Embryonic facial prominence (tissue), 1 donor: ENCODE measurements at regions not wholly inside any gene's neighbourhood (a gene's known extent, or its start where the extent isn't known, plus 50 kb on each side); places are given as distances from the start of the nearest gene placed in this dataset.

Source experiments
- DNase-seq: peaks from one replicate; pipeline ENCODE4 v3.0.0-alpha.2; 2016; ENCODE audit errors: extremely low spot score

- DNase-seq: no peak
Observed at GRCh38 chr2:125042727-125043126, 1017.6 kb downstream of the CNTNAP5 start.

- no peak for DNase-seq
Observed at GRCh38 chr2:125070726-125071505, 1045.8 kb downstream of the CNTNAP5 start.

GRCh38 chr2:125073440-125073839, 1048.4 kb downstream of the CNTNAP5 start:
- DNase-seq: no peak

GRCh38 chr2:125085904-125086303, 1060.8 kb downstream of the CNTNAP5 start:
- no peak for DNase-seq

GRCh38 chr2:125086313-125087184, 1061.5 kb downstream of the CNTNAP5 start:
- no peak for DNase-seq

GRCh38 chr2:125092276-125093009, 1067.4 kb downstream of the CNTNAP5 start:
- DNase-seq: no peak

- no peak for DNase-seq
Observed at GRCh38 chr2:125095826-125096225, 1070.7 kb downstream of the CNTNAP5 start.

- DNase-seq: no peak
Observed at GRCh38 chr2:125106710-125107109, 1081.6 kb downstream of the CNTNAP5 start.

- no peak for DNase-seq
Observed at GRCh38 chr2:125107446-125107845, 1082.4 kb downstream of the CNTNAP5 start.

GRCh38 chr2:125108251-125108650, 1083.2 kb downstream of the CNTNAP5 start:
- DNase-seq: no peak

- DNase-seq: no peak
Observed at GRCh38 chr2:125125902-125126301, 1100.8 kb downstream of the CNTNAP5 start.

GRCh38 chr2:125160947-125161346, 1135.9 kb downstream of the CNTNAP5 start:
- DNase-seq: no peak

GRCh38 chr2:125167152-125167551, 1142.1 kb downstream of the CNTNAP5 start:
- DNase-seq: no peak

- DNase-seq: no peak
Observed at GRCh38 chr2:125167820-125168219, 1142.7 kb downstream of the CNTNAP5 start.

GRCh38 chr2:125168442-125168841, 1143.4 kb downstream of the CNTNAP5 start:
- DNase-seq: no peak

- no peak for DNase-seq
Observed at GRCh38 chr2:125169022-125169763, 1144.1 kb downstream of the CNTNAP5 start.

- DNase-seq: no peak
Observed at GRCh38 chr2:125169764-125170146, 1144.7 kb downstream of the CNTNAP5 start.

GRCh38 chr2:125172181-125172580, 1147.1 kb downstream of the CNTNAP5 start:
- no peak for DNase-seq

GRCh38 chr2:125175415-125175814, 1150.3 kb downstream of the CNTNAP5 start:
- no peak for DNase-seq

- DNase-seq: no peak
Observed at GRCh38 chr2:125185691-125186270, 1160.7 kb downstream of the CNTNAP5 start.

- DNase-seq: no peak
Observed at GRCh38 chr2:125207431-125207830, 1182.3 kb downstream of the CNTNAP5 start.
